ENCODE measurements at regions not wholly inside any gene's neighbourhood (a gene's known extent, or its start where the extent isn't known, plus 50 kb on each side); places are given as distances from the start of the nearest gene placed in this dataset.

DNA sequence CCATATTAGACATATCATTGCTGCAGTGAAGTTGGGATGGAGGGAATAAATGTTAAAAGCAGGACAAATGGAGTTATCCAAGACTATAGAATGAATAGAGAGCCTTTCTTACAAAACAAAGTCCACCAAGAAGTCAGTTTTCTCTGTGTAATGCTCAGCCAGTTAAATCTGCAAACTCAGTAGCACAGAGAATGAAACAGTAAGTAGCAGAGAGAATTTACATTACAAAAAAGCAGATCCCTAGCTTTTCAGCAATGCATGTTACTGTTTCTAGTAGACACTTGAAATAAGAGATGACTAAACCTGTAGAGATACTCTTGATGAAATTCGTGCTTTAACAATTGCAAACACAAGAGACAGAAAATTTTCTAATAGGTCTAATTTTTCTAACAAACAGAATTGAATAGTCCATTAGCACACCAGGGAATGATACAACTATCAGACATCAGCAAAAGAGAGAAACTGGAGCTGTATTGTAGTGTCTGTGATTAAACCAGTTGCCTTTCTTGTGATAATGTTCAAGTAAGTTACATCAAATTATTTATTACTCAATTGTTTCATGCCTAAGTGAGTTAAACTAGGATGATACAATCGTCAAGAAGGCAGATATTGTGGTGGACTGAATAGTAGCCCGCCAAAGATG, 322.2 kb upstream of the DDX18 start:
- H2AK5ac ChIP-seq (ENCODE audit: low read depth, low read length), result no peak overlapping the region
- H3K4me3 ChIP-seq (ENCODE audit: extremely low read depth in 1 of 4, insufficient read depth in 2 of 4, low read depth in 3 of 4, low read length in 4 of 4), result no peak overlapping the region
- H2BK15ac ChIP-seq (ENCODE audit: low read length), result no peak overlapping the region
- H3K4me1 ChIP-seq (replicated peaks in 1 of 4; ENCODE audit: control insufficient read depth in 3 of 4, insufficient read depth in 4 of 4, low read length in 3 of 4), result peaks cover 0 to 8% (median 6%) of the 10 kb centered on the region in 4 experiments; a peak in 4 of 7 replicates
- H4K8ac ChIP-seq (ENCODE audit: extremely low read depth, insufficient read depth, low read length), result no peak overlapping the region
- no peaks in the 10 kb centered on the region for H4K20me1 ChIP-seq (replicated peaks in 1 of 2; ENCODE audit: control insufficient read depth in 1 of 2, insufficient read depth in 2 of 2, low read length in 2 of 2)
- no peak overlapping the region for H4K5ac ChIP-seq (ENCODE audit: insufficient read length, low read depth, low read length)
- no peak overlapping the region for H3K18ac ChIP-seq (ENCODE audit: extremely low read depth, low read length)
- H3K14ac ChIP-seq (ENCODE audit: insufficient read length), result no peak overlapping the region
- no peak for FAIRE-seq
- no peaks in the 10 kb centered on the region for H3K36me3 ChIP-seq (ENCODE audit: control insufficient read depth in 2 of 4, insufficient read depth in 4 of 4, low read length in 3 of 4)
- H3K4me2 ChIP-seq (ENCODE audit: insufficient read depth in 1 of 2, low read depth in 2 of 2, low read length in 2 of 2), result peak overlapping the region in 1 of 2 experiments; percentile 7; a peak in 1 of 4 replicates
- no peak overlapping the region for H3K4ac ChIP-seq (replicated peaks; ENCODE audit: insufficient read length, low read depth, low read length)
- H4K91ac ChIP-seq (replicated peaks; ENCODE audit: insufficient read length, low read length), result no peak overlapping the region
- H2BK120ac ChIP-seq (replicated peaks; ENCODE audit: low read depth, low read length), result peak overlapping the region; percentile 1
- H2AFZ ChIP-seq (ENCODE audit: low read length), result no peak overlapping the region
- 0 out of 2 replicates have a peak overlapping the region, but pooled peaks have one; percentile 13 for H2BK20ac ChIP-seq (ENCODE audit: low read length)
- no peaks in the 10 kb centered on the region for H3K27me3 ChIP-seq (replicated peaks in 1 of 4; ENCODE audit: control insufficient read depth in 3 of 4, extremely low read depth in 1 of 4, insufficient read depth in 3 of 4, low read length in 3 of 4)
- no peak overlapping the region for H2BK12ac ChIP-seq (ENCODE audit: low read depth, low read length)
- H3K23me2 ChIP-seq (ENCODE audit: low read depth, low read length), result no peaks in the 10 kb centered on the region
- no peak overlapping the region for H3K27ac ChIP-seq (ENCODE audit: low read depth, low read length)
- WGBS, 2 experiments (ENCODE audit: extremely low coverage in 1 of 2, insufficient coverage in 1 of 2, insufficient read length in 1 of 2, insufficient replicate concordance in 2 of 2, low coverage in 1 of 2, low lambda C conversion rate in 2 of 2, missing lambda C conversion rate in 1 of 2), result 91% methylated on average over 3 of the region's 3 CpGs; no CpG with 5 or more reads in 1 of the 2 experiments
- ChIA-PET CTCF (ENCODE audit: partially characterized antibody) (interaction anchor here (3.3 kb wide), 1 partner anchor 44 kb away, joined by 14 read pairs; no protein-coding TSS in a partner anchor), POLR2A (ENCODE audit: partially characterized antibody) (interaction anchor here (1.6 kb wide), 1 partner anchor 18 kb away, joined by 3 read pairs; no protein-coding TSS in a partner anchor)
- no peaks in the 10 kb centered on the region for H3K79me1 ChIP-seq (ENCODE audit: low read depth, low read length)
- no peak overlapping the region for H3K9ac ChIP-seq (replicated peaks in 1 of 4; ENCODE audit: extremely low read depth in 1 of 4, low read depth in 3 of 4, low read length in 3 of 4)
- no peaks in the 10 kb centered on the region for H3K79me2 ChIP-seq (ENCODE audit: control insufficient read depth in 1 of 2, insufficient read depth in 2 of 2, low read length in 2 of 2)
- H3K9me3 ChIP-seq (ENCODE audit: insufficient read depth in 2 of 2, low read depth in 1 of 2, low read length in 1 of 2), result no peaks in the 10 kb centered on the region; a peak in 1 of 4 replicates
- no peak for DNase-seq (ENCODE audit: low read depth in 1 of 2, low spot score in 2 of 2)
- H3K23ac ChIP-seq (ENCODE audit: insufficient read length), result no peak overlapping the region
- H3K56ac ChIP-seq (replicated peaks; ENCODE audit: insufficient read length, low read depth, low read length), result no peak overlapping the region
- H2BK5ac ChIP-seq (ENCODE audit: low read depth, low read length), result no peak overlapping the region
- TF ChIP-seq CEBPB (IDR thresholded peaks at IDR 0.05; ENCODE audit: low read depth, low read length), result no peak
- TF ChIP-seq SAP30 (IDR thresholded peaks at IDR 0.05; ENCODE audit: insufficient read depth, insufficient replicate concordance, low read length), result no peak
- TF ChIP-seq NANOG (IDR thresholded peaks at IDR 0.05; ENCODE audit: insufficient read depth, low read depth, low read length, poor library complexity, severe bottlenecking), result no peak
- TF ChIP-seq POLR2A (IDR thresholded peaks at IDR 0.05; ENCODE audit: control extremely low read depth in 1 of 2, low read depth in 2 of 2, low read length in 2 of 2), result no peak
- no peak for TF ChIP-seq BACH1 (IDR thresholded peaks at IDR 0.05; ENCODE audit: low read length)
- no peak for TF ChIP-seq POLR2AphosphoS5 (IDR thresholded peaks at IDR 0.05; ENCODE audit: low read depth, low read length)
- no peak for TF ChIP-seq RBBP5 (IDR thresholded peaks at IDR 0.05; ENCODE audit: borderline replicate concordance, low read depth, low read length)
- TF ChIP-seq, protein P1, sequence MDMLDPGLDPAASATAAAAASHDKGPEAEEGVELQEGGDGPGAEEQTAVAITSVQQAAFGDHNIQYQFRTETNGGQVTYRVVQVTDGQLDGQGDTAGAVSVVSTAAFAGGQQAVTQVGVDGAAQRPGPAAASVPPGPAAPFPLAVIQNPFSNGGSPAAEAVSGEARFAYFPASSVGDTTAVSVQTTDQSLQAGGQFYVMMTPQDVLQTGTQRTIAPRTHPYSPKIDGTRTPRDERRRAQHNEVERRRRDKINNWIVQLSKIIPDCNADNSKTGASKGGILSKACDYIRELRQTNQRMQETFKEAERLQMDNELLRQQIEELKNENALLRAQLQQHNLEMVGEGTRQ (IDR thresholded peaks at IDR 0.05; ENCODE audit: low read length), result no peak
- no peak for TF ChIP-seq HDAC2 (IDR thresholded peaks at IDR 0.05; ENCODE audit: borderline replicate concordance in 1 of 2, low read depth in 2 of 2, low read length in 2 of 2)
- no peak for TF ChIP-seq RXRA (IDR thresholded peaks at IDR 0.05; ENCODE audit: insufficient read depth, low read depth, low read length)
- TF ChIP-seq SP2 (IDR thresholded peaks at IDR 0.05; ENCODE audit: low read length), result no peak
- TF ChIP-seq POU5F1 (IDR thresholded peaks at IDR 0.05; ENCODE audit: low read depth, low read length), result no peak
